HepG2 (cell line): ENCODE measurements at regions not wholly inside any gene's neighbourhood (a gene's known extent, or its start where the extent isn't known, plus 50 kb on each side); places are given as distances from the start of the nearest gene placed in this dataset.

Experiments
- ARNTL ChIP-seq: sonication (generic); formaldehyde crosslinking; IDR thresholded peaks from 2 replicates; pipeline ENCODE4 v1.4.0; 2020; ENCODE audit warnings: mild to moderate bottlenecking, missing genetic modification reagents
- CBX5 ChIP-seq: sonication (generic); formaldehyde crosslinking; IDR thresholded peaks from 2 replicates; pipeline ENCODE4 v1.4.0; 2020; ENCODE audit warnings: missing genetic modification reagents, borderline replicate concordance
- E2F2 ChIP-seq: sonication (generic); formaldehyde crosslinking; IDR thresholded peaks from 2 replicates; pipeline ENCODE4 v1.4.0; 2020; ENCODE audit warnings: missing genetic modification reagents, borderline replicate concordance
- EP300 ChIP-seq, 3 experiments: sonication (generic) in 1 of 3; formaldehyde crosslinking in 1 of 3; IDR thresholded peaks; 2 replicates each; pipeline versions ENCODE4 v1.5.1 to v1.6.1; 2011 to 2020; ENCODE audit warnings: low read depth in 2 of 3, low read length in 2 of 3, borderline replicate concordance in 1 of 3, improper control_type of control experiment in 1 of 3, mild to moderate bottlenecking in 1 of 3, missing genetic modification reagents in 1 of 3, moderate library complexity in 1 of 3
- JUNB ChIP-seq: sonication (generic); formaldehyde crosslinking; IDR thresholded peaks from 2 replicates; pipeline ENCODE4 v1.8.0; 2022; ENCODE audit warnings: missing genetic modification reagents, mild to moderate bottlenecking, borderline replicate concordance
- MXI1 ChIP-seq: IDR thresholded peaks from 3 replicates; pipeline ENCODE4 v1.6.1; 2012; ENCODE audit warnings: low read depth, low read length, inconsistent platforms, borderline replicate concordance
- STAT5B ChIP-seq: sonication (generic); formaldehyde crosslinking; IDR thresholded peaks from 2 replicates; pipeline ENCODE4 v1.4.0; 2020; ENCODE audit warnings: missing genetic modification reagents
- YY1 ChIP-seq: IDR thresholded peaks from 2 replicates; pipeline ENCODE4 v1.6.1; 2011; ENCODE audit warnings: low read length, low read depth, moderate library complexity, mild to moderate bottlenecking; ENCODE audit not compliant: insufficient read depth, insufficient replicate concordance
- TF ChIP-seq, protein P1 (sequence below): sonication (generic); formaldehyde crosslinking; IDR thresholded peaks from 2 replicates; pipeline ENCODE4 v1.5.0; 2020; ENCODE audit warnings: mild to moderate bottlenecking, missing genetic modification reagents, moderate library complexity
- TF ChIP-seq, protein P2 (sequence below): sonication (generic); formaldehyde crosslinking; IDR thresholded peaks from 2 replicates; pipeline ENCODE4 v1.9.0; 2021; ENCODE audit warnings: missing genetic modification reagents, mild to moderate bottlenecking, borderline replicate concordance
- TF ChIP-seq, protein P3 (sequence below), 2 experiments: sonication (generic) in 1 of 2; formaldehyde crosslinking in 1 of 2; IDR thresholded peaks; 2 replicates each; pipeline versions ENCODE4 v1.5.1 to v1.6.1; 2011 to 2020; ENCODE audit warnings: borderline replicate concordance in 1 of 2, low read depth in 1 of 2, low read length in 1 of 2, mild to moderate bottlenecking in 1 of 2, missing genetic modification reagents in 1 of 2, moderate library complexity in 1 of 2

- TF ChIP-seq MXI1 (no peak), STAT5B (CRISPR knock-in tag) (no peak), EP300 (IDR thresholded peaks at IDR 0.05; ENCODE audit: low read depth in 2 of 2, low read length in 2 of 2) (no peak), EP300 (CRISPR knock-in tag; IDR thresholded peaks at IDR 0.05; ENCODE audit: borderline replicate concordance) (no peak), ARNTL (CRISPR knock-in tag) (no peak), JUNB (CRISPR knock-in tag) (no peak), CBX5 (CRISPR knock-in tag) (no peak), E2F2 (CRISPR knock-in tag) (no peak), YY1 (no peak)
- TF ChIP-seq, protein P1, sequence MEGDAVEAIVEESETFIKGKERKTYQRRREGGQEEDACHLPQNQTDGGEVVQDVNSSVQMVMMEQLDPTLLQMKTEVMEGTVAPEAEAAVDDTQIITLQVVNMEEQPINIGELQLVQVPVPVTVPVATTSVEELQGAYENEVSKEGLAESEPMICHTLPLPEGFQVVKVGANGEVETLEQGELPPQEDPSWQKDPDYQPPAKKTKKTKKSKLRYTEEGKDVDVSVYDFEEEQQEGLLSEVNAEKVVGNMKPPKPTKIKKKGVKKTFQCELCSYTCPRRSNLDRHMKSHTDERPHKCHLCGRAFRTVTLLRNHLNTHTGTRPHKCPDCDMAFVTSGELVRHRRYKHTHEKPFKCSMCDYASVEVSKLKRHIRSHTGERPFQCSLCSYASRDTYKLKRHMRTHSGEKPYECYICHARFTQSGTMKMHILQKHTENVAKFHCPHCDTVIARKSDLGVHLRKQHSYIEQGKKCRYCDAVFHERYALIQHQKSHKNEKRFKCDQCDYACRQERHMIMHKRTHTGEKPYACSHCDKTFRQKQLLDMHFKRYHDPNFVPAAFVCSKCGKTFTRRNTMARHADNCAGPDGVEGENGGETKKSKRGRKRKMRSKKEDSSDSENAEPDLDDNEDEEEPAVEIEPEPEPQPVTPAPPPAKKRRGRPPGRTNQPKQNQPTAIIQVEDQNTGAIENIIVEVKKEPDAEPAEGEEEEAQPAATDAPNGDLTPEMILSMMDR = no peak
- TF ChIP-seq, protein P2, sequence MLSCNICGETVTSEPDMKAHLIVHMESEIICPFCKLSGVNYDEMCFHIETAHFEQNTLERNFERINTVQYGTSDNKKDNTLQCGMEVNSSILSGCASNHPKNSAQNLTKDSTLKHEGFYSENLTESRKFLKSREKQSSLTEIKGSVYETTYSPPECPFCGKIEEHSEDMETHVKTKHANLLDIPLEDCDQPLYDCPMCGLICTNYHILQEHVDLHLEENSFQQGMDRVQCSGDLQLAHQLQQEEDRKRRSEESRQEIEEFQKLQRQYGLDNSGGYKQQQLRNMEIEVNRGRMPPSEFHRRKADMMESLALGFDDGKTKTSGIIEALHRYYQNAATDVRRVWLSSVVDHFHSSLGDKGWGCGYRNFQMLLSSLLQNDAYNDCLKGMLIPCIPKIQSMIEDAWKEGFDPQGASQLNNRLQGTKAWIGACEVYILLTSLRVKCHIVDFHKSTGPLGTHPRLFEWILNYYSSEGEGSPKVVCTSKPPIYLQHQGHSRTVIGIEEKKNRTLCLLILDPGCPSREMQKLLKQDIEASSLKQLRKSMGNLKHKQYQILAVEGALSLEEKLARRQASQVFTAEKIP (CRISPR knock-in tag) = no peak
- TF ChIP-seq, protein P3, sequence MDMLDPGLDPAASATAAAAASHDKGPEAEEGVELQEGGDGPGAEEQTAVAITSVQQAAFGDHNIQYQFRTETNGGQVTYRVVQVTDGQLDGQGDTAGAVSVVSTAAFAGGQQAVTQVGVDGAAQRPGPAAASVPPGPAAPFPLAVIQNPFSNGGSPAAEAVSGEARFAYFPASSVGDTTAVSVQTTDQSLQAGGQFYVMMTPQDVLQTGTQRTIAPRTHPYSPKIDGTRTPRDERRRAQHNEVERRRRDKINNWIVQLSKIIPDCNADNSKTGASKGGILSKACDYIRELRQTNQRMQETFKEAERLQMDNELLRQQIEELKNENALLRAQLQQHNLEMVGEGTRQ (IDR thresholded peaks at IDR 0.05; ENCODE audit: low read depth, low read length) = no peak
- TF ChIP-seq, protein P3 (CRISPR knock-in tag; IDR thresholded peaks at IDR 0.05; ENCODE audit: borderline replicate concordance) = no peak
Measured at GRCh38 chr3:144402430-144402829, 430.8 kb downstream of the DIPK2A start.
